ENCODE measurements at regions not wholly inside any gene's neighbourhood (a gene's known extent, or its start where the extent isn't known, plus 50 kb on each side); places are given as distances from the start of the nearest gene placed in this dataset.

GRCh38 chr12:126343321-126343720, 1278.1 kb downstream of the AACS start:
- H3K4me3 ChIP-seq (replicated peaks in 1 of 2; ENCODE audit: low read depth in 2 of 2, low read length in 2 of 2), result no peak overlapping the region
- no peak for DNase-seq (ENCODE audit: low read depth in 2 of 2)
- TF ChIP-seq CTCF (IDR thresholded peaks at IDR 0.05; ENCODE audit: low read depth, low read length), result no peak

- TF ChIP-seq CTCF (IDR thresholded peaks at IDR 0.05; ENCODE audit: low read depth, low read length), result no peak
- no peak for DNase-seq (ENCODE audit: low read depth in 2 of 2)
- no peak overlapping the region for H3K4me3 ChIP-seq (replicated peaks in 1 of 2; ENCODE audit: low read depth in 2 of 2, low read length in 2 of 2)
Measured at GRCh38 chr12:126346087-126346486, 1280.9 kb downstream of the AACS start.

- TF ChIP-seq CTCF (IDR thresholded peaks at IDR 0.05; ENCODE audit: low read depth, low read length), result peak; percentile 5
- DNase-seq (ENCODE audit: low read depth in 2 of 2), result no peak
- H3K4me3 ChIP-seq (replicated peaks in 1 of 2; ENCODE audit: low read depth in 2 of 2, low read length in 2 of 2), result no peak overlapping the region
Measured at GRCh38 chr12:126347421-126347820, 1282.2 kb downstream of the AACS start.

- no peak overlapping the region for H3K4me3 ChIP-seq (replicated peaks in 1 of 2; ENCODE audit: low read depth in 2 of 2, low read length in 2 of 2)
- no peak for TF ChIP-seq CTCF (IDR thresholded peaks at IDR 0.05; ENCODE audit: low read depth, low read length)
- DNase-seq (ENCODE audit: low read depth in 2 of 2), result no peak
Measured at GRCh38 chr12:126349383-126349782, 1284.1 kb downstream of the AACS start.

GRCh38 chr12:126353604-126354003, 1288.4 kb downstream of the AACS start:
- no peak for TF ChIP-seq CTCF (IDR thresholded peaks at IDR 0.05; ENCODE audit: low read depth, low read length)
- H3K4me3 ChIP-seq (replicated peaks in 1 of 2; ENCODE audit: low read depth in 2 of 2, low read length in 2 of 2), result no peak overlapping the region
- DNase-seq (ENCODE audit: low read depth in 2 of 2), result peak; percentile 14 to 26

GRCh38 chr12:126354633-126355032, 1289.4 kb downstream of the AACS start:
- DNase-seq (ENCODE audit: low read depth in 2 of 2), result no peak
- H3K4me3 ChIP-seq (replicated peaks in 1 of 2; ENCODE audit: low read depth in 2 of 2, low read length in 2 of 2), result no peak overlapping the region
- no peak for TF ChIP-seq CTCF (IDR thresholded peaks at IDR 0.05; ENCODE audit: low read depth, low read length)

- DNase-seq (ENCODE audit: low read depth in 2 of 2), result no peak
- no peak overlapping the region for H3K4me3 ChIP-seq (replicated peaks in 1 of 2; ENCODE audit: low read depth in 2 of 2, low read length in 2 of 2)
- TF ChIP-seq CTCF (IDR thresholded peaks at IDR 0.05; ENCODE audit: low read depth, low read length), result no peak
Measured at GRCh38 chr12:126355346-126355745, 1290.1 kb downstream of the AACS start.

Measured in cardiac fibroblast (primary cell).